GM18499 (cell line): ENCODE measurements at regions not wholly inside any gene's neighbourhood (a gene's known extent, or its start where the extent isn't known, plus 50 kb on each side); places are given as distances from the start of the nearest gene placed in this dataset.
"Not testable (repeated sequence)": the region's sequence is repeated elsewhere in the genome, so short reads cannot be mapped to it uniquely, and the experiment has no call there.

Experiments used
- ATAC-seq: cut with Tn5 transposase; IDR thresholded peaks from one replicate; pipeline ENCODE4 v1.9.1; 2021; ENCODE audit warnings: moderate number of reproducible peaks; ENCODE audit not compliant: insufficient read depth, unreplicated experiment

DNA sequence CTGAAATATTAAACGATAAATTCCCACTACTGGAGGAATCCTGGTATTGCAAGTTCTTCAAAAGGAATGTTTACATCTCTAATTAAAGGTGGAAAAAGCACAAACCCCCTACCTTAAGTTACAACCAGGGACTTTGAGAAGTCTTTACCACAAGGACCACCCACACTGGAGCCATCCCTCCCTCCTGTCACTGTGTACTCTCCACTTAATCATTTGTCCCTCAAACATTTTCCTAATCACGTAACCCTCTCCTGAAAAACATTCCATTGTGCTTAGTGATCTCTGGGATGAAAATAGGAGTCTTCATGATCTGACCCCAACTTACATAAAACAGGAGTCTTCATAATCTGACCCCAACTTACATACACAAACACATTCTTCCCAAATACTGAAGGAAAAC is 85.7 kb downstream of the SUCLG1 start:
- no peak for ATAC-seq

DNA sequence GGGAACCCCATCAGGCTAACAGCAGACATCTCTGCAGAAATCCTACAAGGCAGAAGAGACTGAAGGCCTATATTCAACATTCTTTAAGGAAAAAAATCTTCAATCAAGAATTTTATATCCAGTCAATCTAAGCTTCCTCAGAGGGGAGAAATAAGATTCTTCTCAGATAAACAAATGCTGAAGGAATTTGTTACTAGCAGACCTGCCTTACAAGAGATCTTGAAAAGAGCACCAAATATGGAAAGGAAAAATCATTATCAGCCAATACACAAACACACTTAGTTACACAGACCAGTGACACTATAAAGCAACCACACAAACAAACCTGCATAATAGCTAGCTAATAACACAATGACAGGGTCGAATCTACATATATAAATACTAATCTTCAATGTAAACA is 96.5 kb downstream of the SUCLG1 start:
- no peak for ATAC-seq

GRCh38 chr2:84338069-84338468 is 121.0 kb downstream of the SUCLG1 start:
- ATAC-seq, result no peak

DNA sequence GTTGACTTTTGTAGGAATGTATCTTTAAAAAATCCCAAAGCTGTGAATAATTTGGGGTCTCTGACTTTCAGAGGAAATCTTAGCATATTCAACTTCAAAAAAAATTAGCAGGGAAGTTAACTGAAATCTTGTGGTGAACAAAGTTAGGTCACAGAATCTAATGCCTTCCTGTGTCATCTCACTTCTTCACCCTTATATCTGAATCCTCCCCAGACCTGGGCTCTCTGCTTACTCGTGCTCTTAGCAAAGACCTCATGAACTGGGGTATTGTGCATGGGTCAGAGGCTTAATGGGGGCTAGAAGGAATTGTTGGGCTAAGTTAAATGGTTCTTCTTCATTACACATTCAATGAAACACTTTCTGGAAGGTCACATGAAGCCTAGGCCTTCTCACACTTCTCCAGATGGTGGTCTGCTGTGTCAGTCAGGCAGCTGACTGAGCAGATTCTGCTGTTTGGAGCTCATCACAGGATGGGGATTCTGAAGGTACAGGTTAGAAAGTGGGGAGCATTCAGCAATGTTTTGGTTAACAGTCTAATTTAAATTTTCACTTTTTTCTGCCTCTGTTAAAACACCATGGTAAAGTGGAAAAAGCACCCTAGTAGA is 131.3 kb downstream of the SUCLG1 start:
- no peak for ATAC-seq

DNA sequence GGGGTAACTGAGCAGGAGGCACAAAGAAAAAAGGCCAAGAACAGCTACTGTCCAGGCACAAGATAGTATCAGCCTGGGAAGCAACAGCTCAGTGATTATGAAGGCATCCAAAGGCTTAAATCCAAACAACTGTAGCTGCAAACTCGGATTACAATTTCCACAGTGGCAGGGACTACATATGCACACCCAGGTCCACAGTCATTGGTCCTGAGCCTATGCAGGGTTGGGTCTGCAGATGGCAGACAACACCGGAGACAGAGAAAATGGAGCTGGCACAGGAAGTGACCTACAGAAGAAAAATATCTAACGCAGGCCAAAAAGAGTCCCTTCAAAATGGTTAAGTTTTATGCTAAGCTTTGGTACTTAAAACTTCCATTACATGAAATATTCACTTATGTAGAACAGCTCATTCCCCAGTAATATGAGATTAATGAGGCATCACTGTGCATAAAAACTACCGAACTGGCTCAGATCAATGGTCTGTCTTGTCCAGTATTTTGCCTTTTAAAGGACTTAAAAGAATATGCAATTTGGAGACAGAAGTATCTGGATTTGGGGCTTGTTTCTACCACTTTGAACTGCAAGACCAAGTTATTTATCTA is 132.1 kb downstream of the SUCLG1 start:
- ATAC-seq, result no peak

DNA sequence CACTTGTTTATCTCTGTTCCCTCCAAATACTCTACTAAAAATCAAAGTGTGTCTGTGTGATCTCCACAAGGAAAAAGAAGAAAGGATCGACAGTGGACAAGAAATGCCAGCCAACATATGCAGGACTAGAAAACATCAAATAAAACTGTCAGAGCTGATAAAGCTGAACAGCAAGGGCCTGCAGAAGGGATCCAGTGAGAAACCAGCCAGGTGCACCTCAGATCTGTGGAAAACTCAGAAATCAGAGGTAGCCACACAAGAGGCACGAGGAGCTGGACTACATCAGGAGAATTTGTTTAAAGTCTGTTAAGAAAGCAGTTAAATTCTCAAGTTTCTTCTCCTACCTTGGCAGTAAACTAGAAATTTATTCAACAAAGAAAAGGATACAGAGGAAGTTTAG is 135.2 kb downstream of the SUCLG1 start:
- ATAC-seq, result no peak

DNA sequence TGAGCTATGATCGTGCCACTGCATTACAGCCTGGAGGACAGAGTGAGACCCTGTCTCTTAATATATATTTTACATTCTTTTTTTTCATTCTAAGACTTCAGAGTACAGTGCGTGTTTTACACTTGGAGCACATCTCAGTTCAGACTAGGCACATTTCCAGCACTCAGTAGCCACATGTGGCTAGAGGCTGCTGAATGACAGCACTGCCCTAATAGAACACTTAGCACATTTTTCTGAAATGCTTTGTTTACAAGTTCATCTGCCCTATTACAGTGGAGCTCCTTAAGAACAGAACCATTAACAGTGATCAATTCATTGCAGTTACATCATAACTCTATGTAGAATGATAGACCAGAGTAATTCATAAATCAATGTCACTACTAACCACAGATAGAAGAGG is 138.1 kb downstream of the SUCLG1 start:
- ATAC-seq, result no peak

DNA sequence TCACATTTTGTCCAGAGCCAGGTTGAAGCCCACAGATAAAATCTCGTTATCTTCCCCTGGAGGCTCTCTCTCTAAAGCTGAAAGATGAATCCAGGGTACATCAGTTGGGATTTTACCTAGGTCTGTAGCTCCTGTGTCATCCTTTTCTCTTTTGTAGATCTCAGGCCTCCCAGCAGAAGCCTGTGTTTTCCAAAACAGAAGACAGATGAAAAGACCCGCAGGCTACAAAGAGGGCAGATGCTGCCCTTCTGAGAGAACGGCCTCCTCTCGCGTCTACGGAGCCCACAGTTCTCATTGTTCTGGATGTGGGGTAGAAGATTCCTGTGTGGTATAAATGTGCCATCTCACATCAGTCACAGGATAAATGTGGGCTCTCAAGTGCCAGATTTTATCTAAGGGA is 139.5 kb downstream of the SUCLG1 start:
- no peak for ATAC-seq

DNA sequence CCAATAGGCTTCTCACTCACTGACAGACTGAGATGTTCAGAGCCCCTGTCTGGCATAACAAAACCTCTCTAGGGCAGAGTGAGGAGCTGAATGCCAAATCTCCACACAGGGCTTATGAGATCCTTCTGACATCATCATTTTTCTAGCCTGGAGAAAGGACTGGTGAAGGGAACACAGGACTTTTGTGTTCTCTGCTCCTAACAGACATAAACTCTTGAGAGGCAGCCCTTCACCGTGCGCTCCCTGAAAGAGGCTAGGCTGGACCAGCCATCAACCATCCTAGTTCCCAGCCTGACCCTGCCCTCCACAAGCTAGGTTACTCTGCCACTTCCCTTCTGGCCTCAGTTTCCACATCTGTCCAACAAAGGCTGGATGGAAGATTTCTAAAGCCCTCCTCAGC is 141.9 kb downstream of the SUCLG1 start:
- no peak for ATAC-seq

- ATAC-seq, result peak; percentile 99
Observed at GRCh38 chr2:84314901-84315330, 144.2 kb downstream of the SUCLG1 start.

GRCh38 chr2:84314250-84314649 is 144.8 kb downstream of the SUCLG1 start:
- ATAC-seq, result no peak

GRCh38 chr2:84309281-84309680 is 149.8 kb downstream of the SUCLG1 start:
- ATAC-seq, result no peak

DNA sequence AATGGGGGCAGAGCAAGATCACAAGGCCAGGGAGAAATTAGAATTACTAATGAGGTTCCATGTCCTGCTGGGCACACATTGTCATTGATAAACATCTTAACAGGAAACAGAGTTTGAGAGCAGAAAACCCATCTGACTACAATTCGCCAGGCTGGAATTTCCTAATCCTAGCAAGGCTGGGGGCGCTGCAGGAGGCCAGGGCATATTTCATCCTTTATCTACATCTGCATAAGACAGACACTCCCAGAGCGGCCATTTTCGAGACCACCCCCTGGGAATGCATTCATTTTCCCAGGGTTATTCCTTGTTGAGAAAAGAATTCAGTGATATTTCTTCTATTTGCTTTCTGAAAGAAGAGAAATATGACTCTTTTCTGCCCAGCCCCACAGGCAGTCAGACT is 152.7 kb downstream of the SUCLG1 start:
- ATAC-seq, result no peak

GRCh38 chr2:84302513-84303412 is 156.3 kb downstream of the SUCLG1 start:
- peak; percentile 96 for ATAC-seq

GRCh38 chr2:84301717-84302116 is 157.4 kb downstream of the SUCLG1 start:
- no peak for ATAC-seq

GRCh38 chr2:84300696-84301029 is 158.4 kb downstream of the SUCLG1 start:
- no peak for ATAC-seq

GRCh38 chr2:84300001-84300695 is 158.9 kb downstream of the SUCLG1 start:
- not testable (repeated sequence) for ATAC-seq

DNA sequence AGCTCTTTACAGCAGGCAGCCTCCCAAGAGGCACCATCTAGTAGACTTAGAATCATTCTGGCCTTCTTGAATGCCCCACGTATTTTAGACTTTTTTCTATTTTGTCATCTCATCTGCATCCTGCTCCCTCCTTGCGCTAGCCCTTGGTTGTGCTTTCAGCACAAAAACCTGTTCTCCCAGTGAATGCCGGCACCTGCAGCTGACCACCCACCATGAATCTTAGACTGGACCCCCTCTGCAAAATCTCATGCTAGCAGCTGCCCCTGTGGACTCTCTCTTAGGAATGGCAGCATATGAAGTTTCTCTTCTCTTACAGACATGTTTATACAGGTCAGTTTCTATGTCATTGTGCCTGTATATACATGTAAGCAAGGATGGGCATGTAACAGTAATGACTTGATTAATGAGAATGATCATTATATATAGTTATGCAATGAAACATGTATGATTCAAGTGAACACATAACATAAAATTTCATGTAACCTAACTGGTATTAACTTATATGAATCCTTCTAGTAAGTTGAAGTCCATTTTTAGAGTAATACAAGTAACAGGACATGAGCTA is 159.8 kb downstream of the SUCLG1 start:
- ATAC-seq, result no peak

- no peak for ATAC-seq
Observed at GRCh38 chr2:84297155-84297554, 161.9 kb downstream of the SUCLG1 start.

DNA sequence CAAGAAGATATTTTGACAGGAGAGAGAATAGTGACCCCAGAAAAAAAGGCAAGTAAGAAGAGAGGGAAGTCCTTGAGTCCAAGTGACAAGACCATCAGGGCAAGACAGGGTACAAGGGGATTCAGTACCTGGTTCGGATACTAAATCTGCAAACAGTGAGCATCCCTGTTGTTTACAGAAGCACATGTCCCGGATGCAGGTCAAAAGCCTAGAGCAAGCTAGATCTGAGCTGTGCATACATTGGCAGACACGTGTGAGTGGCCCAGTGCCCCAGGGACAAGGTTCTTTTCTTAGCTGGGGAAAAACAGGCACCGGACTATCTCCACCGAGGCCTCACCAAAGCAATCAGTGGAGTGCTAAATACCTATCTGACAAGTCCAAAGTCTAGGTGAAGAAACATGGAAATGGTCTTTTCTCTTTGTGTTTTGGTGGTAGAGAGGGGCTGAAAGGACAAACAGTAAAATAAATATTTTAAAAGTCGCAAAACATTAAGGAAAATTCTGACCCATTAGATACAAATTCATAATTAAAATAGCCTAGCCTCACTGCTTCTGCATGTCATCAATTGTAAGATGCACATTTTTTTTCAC is 165.2 kb downstream of the SUCLG1 start:
- ATAC-seq, result no peak
